Suprapubic skin (tissue), 4 donors: ENCODE measurements at regions not wholly inside any gene's neighbourhood (a gene's known extent, or its start where the extent isn't known, plus 50 kb on each side); places are given as distances from the start of the nearest gene placed in this dataset.

Experiments
- POLR2A ChIP-seq, 2 donors: fragments of 450-650 bp; IDR thresholded peaks; one replicate each; pipeline ENCODE4 v1.6.1; 2017; ENCODE audit warnings: antibody characterized with exemption in 2 of 2, mild to moderate bottlenecking in 2 of 2, moderate library complexity in 2 of 2
- POLR2AphosphoS5 ChIP-seq, 3 donors: sonication (generic); formaldehyde crosslinking; IDR thresholded peaks; one replicate each; pipeline ENCODE4 v1.6.1; 2017; ENCODE audit warnings: antibody characterized with exemption in 3 of 3
- TF ChIP-seq, protein P1 (sequence below), 2 donors: fragments of 200-600 bp in 1 of 2; fragments of 450-650 bp in 1 of 2; sonication (generic) in 1 of 2; IDR thresholded peaks; one replicate each; pipeline ENCODE4 v1.5.1; 2016 to 2019; ENCODE audit warnings: antibody characterized with exemption in 2 of 2, mild to moderate bottlenecking in 1 of 2, moderate library complexity in 1 of 2

DNA sequence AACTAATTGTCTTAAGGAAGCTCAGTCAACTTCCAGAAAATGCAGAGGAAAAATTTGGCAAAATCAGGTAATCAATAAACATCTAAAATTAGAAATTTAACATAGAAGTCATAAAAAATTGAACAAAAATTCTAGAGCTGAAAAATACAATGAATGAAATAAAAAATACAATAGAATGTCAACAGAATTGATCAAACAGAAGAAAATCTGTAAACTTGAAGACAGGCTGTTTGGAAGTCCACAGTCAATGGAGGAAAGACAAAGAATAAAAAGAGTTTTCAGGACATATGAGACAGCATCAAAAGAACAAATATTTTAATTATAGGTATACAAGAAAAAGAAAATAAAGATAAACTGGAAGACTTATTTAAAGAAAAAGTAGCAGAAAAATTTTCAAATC is 469.0 kb downstream of the RWDD3 start:
- TF ChIP-seq, protein P1, sequence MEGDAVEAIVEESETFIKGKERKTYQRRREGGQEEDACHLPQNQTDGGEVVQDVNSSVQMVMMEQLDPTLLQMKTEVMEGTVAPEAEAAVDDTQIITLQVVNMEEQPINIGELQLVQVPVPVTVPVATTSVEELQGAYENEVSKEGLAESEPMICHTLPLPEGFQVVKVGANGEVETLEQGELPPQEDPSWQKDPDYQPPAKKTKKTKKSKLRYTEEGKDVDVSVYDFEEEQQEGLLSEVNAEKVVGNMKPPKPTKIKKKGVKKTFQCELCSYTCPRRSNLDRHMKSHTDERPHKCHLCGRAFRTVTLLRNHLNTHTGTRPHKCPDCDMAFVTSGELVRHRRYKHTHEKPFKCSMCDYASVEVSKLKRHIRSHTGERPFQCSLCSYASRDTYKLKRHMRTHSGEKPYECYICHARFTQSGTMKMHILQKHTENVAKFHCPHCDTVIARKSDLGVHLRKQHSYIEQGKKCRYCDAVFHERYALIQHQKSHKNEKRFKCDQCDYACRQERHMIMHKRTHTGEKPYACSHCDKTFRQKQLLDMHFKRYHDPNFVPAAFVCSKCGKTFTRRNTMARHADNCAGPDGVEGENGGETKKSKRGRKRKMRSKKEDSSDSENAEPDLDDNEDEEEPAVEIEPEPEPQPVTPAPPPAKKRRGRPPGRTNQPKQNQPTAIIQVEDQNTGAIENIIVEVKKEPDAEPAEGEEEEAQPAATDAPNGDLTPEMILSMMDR (IDR thresholded peaks at IDR 0.05): no peak
- no peak for TF ChIP-seq POLR2AphosphoS5 (IDR thresholded peaks at IDR 0.05)
- TF ChIP-seq POLR2A (IDR thresholded peaks at IDR 0.05): no peak
